HCT116 (cell line): ENCODE measurements at regions not wholly inside any gene's neighbourhood (a gene's known extent, or its start where the extent isn't known, plus 50 kb on each side); places are given as distances from the start of the nearest gene placed in this dataset.

ENCODE experiments used
- ATAC-seq: fragments of 200-7000 bp; cut with Tn5 transposase; 2 replicates; pipeline ENCODE4 v1.9.1; 2020; ENCODE audit warnings: mild to moderate bottlenecking, moderate library complexity
- BruUV-seq: library from RNA; stranded (reverse); fragments of 400-500 nt; replicated peaks from 2 replicates; lab custom pipeline; 2021; lab: Mats Ljungman, UMichigan
- CTCF ChIA-PET: fragments of 300-600 bp; sonication (Branson Sonifier 250); formaldehyde crosslinking; loops from one replicate; lab custom pipeline; 2021; ENCODE audit warnings: antibody characterized with exemption; lab: Charles Lee
- POLR2A ChIA-PET: fragments of 300-600, 350-600 bp; sonication (Branson Sonifier 250); formaldehyde crosslinking; loops from one replicate; lab custom pipeline; 2021; ENCODE audit warnings: antibody characterized with exemption; lab: Charles Lee
- RAD21 ChIA-PET, 2 experiments: fragments of 300-600 bp; sonication (Branson Sonifier 250); formaldehyde crosslinking; loops; one replicate each; lab custom pipeline; 2023; ENCODE audit warnings: low total read pairs in 2 of 2; ENCODE audit not compliant: uncharacterized antibody in 2 of 2, unreplicated experiment in 2 of 2, low non-redundant PET in 1 of 2; lab: Charles Lee
- DNase-seq: peaks from one replicate; pipeline ENCODE4 v3.0.0-alpha.2; 2010; ENCODE audit warnings: low read depth, low spot score
- H2AFZ ChIP-seq: fragments of 200-600 bp; shearing (Covaris generic), sonication (generic); 2 replicates; pipeline ENCODE4 v1.6.1; 2017; ENCODE audit warnings: low read depth, mixed run types, mixed read lengths, antibody characterized with exemption, low read length; ENCODE audit not compliant: poor library complexity, severe bottlenecking
- H3K27ac ChIP-seq: 2 replicates; pipeline ENCODE4 v1.5.1; 2012; ENCODE audit warnings: low read depth, low read length
- H3K27me3 ChIP-seq: fragments of 200-600 bp; sonication (generic); 2 replicates; pipeline ENCODE4 v1.6.1; 2016; ENCODE audit warnings: mixed run types, low read length, mixed read lengths; ENCODE audit not compliant: insufficient read depth
- H3K36me3 ChIP-seq, 2 experiments: fragments of 200-500 bp in 1 of 2; fragments of 200-600 bp in 1 of 2; sonication (Bioruptor generic) in 1 of 2; sonication (generic) in 1 of 2; 2 replicates each; pipeline versions ENCODE4 v1.5.1 to v1.6.1; 2014 to 2016; ENCODE audit warnings: low read length in 2 of 2, inconsistent platforms in 1 of 2, mixed read lengths in 1 of 2, mixed run types in 1 of 2; ENCODE audit not compliant: insufficient read depth in 2 of 2, control insufficient read depth in 1 of 2
- H3K4me1 ChIP-seq, 2 experiments: fragments of 200-600 bp in 1 of 2; sonication (generic) in 1 of 2; 2 replicates each; pipeline versions ENCODE4 v1.5.1 to v1.6.1; 2012 to 2017; ENCODE audit warnings: low read length in 2 of 2, inconsistent platforms in 1 of 2, mild to moderate bottlenecking in 1 of 2, mixed read lengths in 1 of 2, mixed run types in 1 of 2, moderate library complexity in 1 of 2; ENCODE audit not compliant: insufficient read depth in 2 of 2, control insufficient read depth in 1 of 2
- H3K4me2 ChIP-seq: fragments of 200-600 bp; sonication (generic); 2 replicates; pipeline ENCODE4 v1.6.1; 2017; ENCODE audit warnings: mixed run types, low read length, mixed read lengths
- H3K4me3 ChIP-seq, 2 experiments: fragments of 200-600 bp in 1 of 2; sonication (generic) in 1 of 2; replicated peaks in 1 of 2; 2 replicates each; pipeline ENCODE4 v1.5.1; 2011 to 2016; ENCODE audit warnings: low read length in 2 of 2, control low read depth in 1 of 2, low read depth in 1 of 2, mild to moderate bottlenecking in 1 of 2, mixed read lengths in 1 of 2, mixed run types in 1 of 2
- H3K79me2 ChIP-seq: fragments of 200-600 bp; sonication (generic); 2 replicates; pipeline ENCODE4 v1.6.1; 2017; ENCODE audit warnings: mild to moderate bottlenecking, mixed run types, low read length, moderate library complexity, mixed read lengths; ENCODE audit not compliant: insufficient read depth
- H3K9ac ChIP-seq: fragments of 200-600 bp; sonication (generic); 2 replicates; pipeline ENCODE4 v1.6.1; 2016; ENCODE audit warnings: low read length, mixed read lengths
- H3K9me2 ChIP-seq: fragments of 200-600 bp; sonication (generic), shearing (Covaris generic); 2 replicates; pipeline ENCODE4 v1.6.1; 2017; ENCODE audit warnings: mixed run types, mild to moderate bottlenecking, moderate library complexity; ENCODE audit not compliant: insufficient read depth
- H3K9me3 ChIP-seq, 2 experiments: fragments of 200-500 bp in 1 of 2; fragments of 200-600 bp in 1 of 2; sonication (Bioruptor generic) in 1 of 2; sonication (generic) in 1 of 2; 2 replicates each; pipeline ENCODE4 v1.6.1; 2014 to 2017; ENCODE audit warnings: low read length in 2 of 2, mixed read lengths in 2 of 2, inconsistent platforms in 1 of 2, low read depth in 1 of 2, mild to moderate bottlenecking in 1 of 2, mixed run types in 1 of 2, moderate library complexity in 1 of 2; ENCODE audit not compliant: control insufficient read depth in 1 of 2, insufficient read depth in 1 of 2
- H4K20me1 ChIP-seq: fragments of 200-600 bp; sonication (generic), shearing (Covaris generic); 2 replicates; pipeline ENCODE4 v1.6.1; 2017; ENCODE audit warnings: mixed run types, mild to moderate bottlenecking, moderate library complexity; ENCODE audit not compliant: insufficient read depth
- ATF3 ChIP-seq: IDR thresholded peaks from 2 replicates; pipeline ENCODE4 v1.6.1; 2012
- CBX3 ChIP-seq: IDR thresholded peaks from 2 replicates; pipeline ENCODE4 v1.6.1; 2012; ENCODE audit warnings: low read depth
- CEBPB ChIP-seq: IDR thresholded peaks from 2 replicates; pipeline ENCODE4 v1.6.1; 2012; ENCODE audit warnings: low read depth
- CTCF ChIP-seq, 3 experiments: fragments of 200-600 bp in 1 of 3; sonication (generic) in 1 of 3; IDR thresholded peaks in 2 of 3; conservative IDR thresholded peaks in 1 of 3; 2 replicates each; pipeline ENCODE4 v1.5.1; 2012 to 2017; ENCODE audit warnings: low read depth in 2 of 3, low read length in 2 of 3, antibody characterized with exemption in 1 of 3, borderline replicate concordance in 1 of 3, control low read depth in 1 of 3, mild to moderate bottlenecking in 1 of 3, mixed read lengths in 1 of 3, mixed run types in 1 of 3, moderate library complexity in 1 of 3; ENCODE audit not compliant: insufficient read depth in 1 of 3
- EGR1 ChIP-seq: IDR thresholded peaks from 2 replicates; pipeline ENCODE4 v1.6.1; 2012; ENCODE audit warnings: low read depth
- EZH2phosphoT487 ChIP-seq: fragments of 200-600 bp; IDR thresholded peaks from 2 replicates; pipeline ENCODE4 v1.6.1; 2018; ENCODE audit warnings: antibody characterized with exemption, borderline replicate concordance
- FOSL1 ChIP-seq: IDR thresholded peaks from 2 replicates; pipeline ENCODE4 v1.6.1; 2012; ENCODE audit warnings: low read depth
- POLR2A ChIP-seq: IDR thresholded peaks from 2 replicates; pipeline ENCODE4 v1.7.0; 2011; ENCODE audit warnings: borderline replicate concordance; ENCODE audit not compliant: insufficient read depth, insufficient read length; ENCODE audit errors: extremely low read depth
- POLR2AphosphoS5 ChIP-seq: IDR thresholded peaks from 2 replicates; pipeline ENCODE4 v1.6.1; 2011; ENCODE audit warnings: mild to moderate bottlenecking, low read depth, low read length, moderate library complexity
- RAD21 ChIP-seq: IDR thresholded peaks from 2 replicates; pipeline ENCODE4 v1.6.1; 2012; ENCODE audit warnings: low read depth, mild to moderate bottlenecking
- REST ChIP-seq: IDR thresholded peaks from 2 replicates; pipeline ENCODE4 v1.6.1; 2012; ENCODE audit warnings: low read depth
- SIN3A ChIP-seq: IDR thresholded peaks from 2 replicates; pipeline ENCODE4 v1.6.1; 2012; ENCODE audit warnings: low read depth
- SP1 ChIP-seq: IDR thresholded peaks from 2 replicates; pipeline ENCODE4 v1.6.1; 2012; ENCODE audit warnings: low read depth
- SRF ChIP-seq: IDR thresholded peaks from 2 replicates; pipeline ENCODE4 v1.6.1; 2012; ENCODE audit warnings: low read depth
- TCF7L2 ChIP-seq: IDR thresholded peaks from 2 replicates; pipeline ENCODE4 v1.7.0; 2011; ENCODE audit warnings: borderline replicate concordance, inconsistent platforms; ENCODE audit not compliant: insufficient read depth, insufficient read length; ENCODE audit errors: extremely low read depth
- YY1 ChIP-seq: IDR thresholded peaks from 2 replicates; pipeline ENCODE4 v1.6.1; 2011; ENCODE audit warnings: low read length, low read depth, moderate library complexity, mild to moderate bottlenecking; ENCODE audit not compliant: insufficient replicate concordance; ENCODE audit errors: extremely low read depth
- ZBTB33 ChIP-seq: IDR thresholded peaks from 2 replicates; pipeline ENCODE4 v1.6.1; 2011; ENCODE audit warnings: mild to moderate bottlenecking, low read length, moderate library complexity; ENCODE audit not compliant: insufficient replicate concordance; ENCODE audit errors: extremely low read depth
- ZFX ChIP-seq: fragments of 450-650 bp; IDR thresholded peaks from 2 replicates; pipeline ENCODE4 v1.6.1; 2017
- ZNF274 ChIP-seq: fragments of 200-500 bp; sonication (Bioruptor generic); IDR thresholded peaks from 2 replicates; pipeline ENCODE4 v1.6.1; 2014; ENCODE audit warnings: mild to moderate bottlenecking, low read depth, low read length, inconsistent platforms
- intact Hi-C: fragments of 100-400 bp; cut with micrococcal nuclease; formaldehyde crosslinking; loops from 2 replicates; pipeline ENCODE4 v1.10.0; 2022

- TF ChIP-seq CTCF (IDR thresholded peaks at IDR 0.05 in 2 of 3, conservative IDR thresholded peaks at IDR 0.05 in 1 of 3; ENCODE audit: borderline replicate concordance in 1 of 3, insufficient read depth in 1 of 3, low read depth in 2 of 3, low read length in 2 of 3): no peak
Measured at GRCh38 chr5:27900761-27901160, 862.4 kb upstream of the CDH9 start (continued).

- DNase-seq (no peak), ATAC-seq (no peak)
- peaks cover 0 to 14% of the 10 kb centered on the region in 2 experiments; a peak in 3 of 4 replicates for H3K9me3 ChIP-seq
- no peak overlapping the region for H3K4me3 ChIP-seq
- no peaks in the 10 kb centered on the region for H4K20me1 ChIP-seq
- BruUV-seq: no TSS peak
- no peak overlapping the region for H2AFZ ChIP-seq
- H3K36me3 ChIP-seq: no peaks in the 10 kb centered on the region
- intact Hi-C loops: no loop called here
- no peaks in the 10 kb centered on the region for H3K79me2 ChIP-seq
- H3K27ac ChIP-seq: no peak overlapping the region
- no peaks in the 10 kb centered on the region for H3K4me1 ChIP-seq
- H3K9me2 ChIP-seq: no peaks in the 10 kb centered on the region
- ChIA-PET CTCF (no interaction called here), RAD21 (no interaction called here), POLR2A (no interaction called here)
- no peaks in the 10 kb centered on the region for H3K27me3 ChIP-seq
- no peak overlapping the region for H3K4me2 ChIP-seq
- H3K9ac ChIP-seq: no peak overlapping the region
- TF ChIP-seq EGR1 (no peak), ATF3 (no peak), SRF (no peak), SIN3A (no peak), ZNF274 (no peak), RAD21 (no peak), POLR2AphosphoS5 (no peak), POLR2A (no peak), CBX3 (no peak), REST (no peak), ZFX (no peak), CEBPB (no peak), SP1 (no peak), TCF7L2 (no peak), YY1 (no peak), EZH2phosphoT487 (no peak), FOSL1 (no peak), ZBTB33 (no peak)
Measured at GRCh38 chr5:27876071-27876470, 837.7 kb upstream of the CDH9 start.
